GM21528 (cell line): ENCODE measurements at regions not wholly inside any gene's neighbourhood (a gene's known extent, or its start where the extent isn't known, plus 50 kb on each side); places are given as distances from the start of the nearest gene placed in this dataset.
"Not testable (repeated sequence)": the region's sequence is repeated elsewhere in the genome, so short reads cannot be mapped to it uniquely, and the experiment has no call there.

Source experiments
- ATAC-seq: cut with Tn5 transposase; IDR thresholded peaks from one replicate; pipeline ENCODE4 v1.9.1; 2021; ENCODE audit warnings: mild to moderate bottlenecking, moderate library complexity; ENCODE audit not compliant: unreplicated experiment, low FRiP score

GRCh38 chr18:70758780-70759179, 469.9 kb downstream of the SOCS6 start:
- ATAC-seq, result no peak

DNA sequence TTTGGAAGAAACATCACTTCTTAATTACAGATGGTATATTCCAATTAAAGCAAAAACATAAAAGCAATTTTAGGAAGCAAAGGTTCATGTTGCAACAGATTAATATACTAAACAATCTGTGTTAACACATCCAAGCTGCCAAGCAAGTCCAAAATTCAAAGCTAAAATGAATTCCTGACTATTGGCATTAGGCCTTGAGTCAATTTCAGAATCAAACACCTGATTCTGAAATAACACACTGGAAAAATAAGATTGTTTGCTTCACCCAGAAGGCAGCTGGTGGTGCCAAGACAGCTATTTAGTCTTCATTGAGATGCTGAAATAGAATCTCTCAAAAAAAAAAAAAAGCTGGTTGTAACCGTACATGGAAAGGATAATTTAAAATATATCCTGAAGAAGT, 465.6 kb downstream of the SOCS6 start:
- no peak for ATAC-seq

DNA sequence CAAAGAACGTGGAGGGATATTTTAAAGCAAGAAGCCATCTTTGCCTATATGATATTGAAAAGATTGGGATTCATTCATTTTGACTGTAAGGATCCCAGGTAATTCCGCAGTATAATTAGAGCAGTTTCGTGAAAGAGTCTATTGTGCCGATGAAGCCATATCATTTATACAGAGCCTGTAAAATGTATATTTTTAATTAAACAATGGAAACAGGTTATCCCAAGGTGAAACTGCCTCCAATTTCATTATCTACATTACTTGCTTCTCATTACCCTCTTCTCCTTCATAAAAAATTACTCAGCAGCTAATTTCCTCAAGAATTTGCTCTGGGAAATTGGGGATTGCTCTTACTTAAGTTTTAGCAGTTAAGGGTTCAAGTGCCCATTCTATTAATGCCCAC, 444.1 kb downstream of the SOCS6 start:
- ATAC-seq, result no peak

GRCh38 chr18:70732188-70732587, 443.3 kb downstream of the SOCS6 start:
- ATAC-seq, result no peak

GRCh38 chr18:70720607-70721006, 431.8 kb downstream of the SOCS6 start:
- ATAC-seq, result no peak

- ATAC-seq, result no peak
Measured at GRCh38 chr18:70709720-70710119, 420.9 kb downstream of the SOCS6 start.

GRCh38 chr18:70709144-70709543, 420.3 kb downstream of the SOCS6 start:
- no peak for ATAC-seq

- ATAC-seq, result no peak
Measured at GRCh38 chr18:70705831-70706416, 417.1 kb downstream of the SOCS6 start.

DNA sequence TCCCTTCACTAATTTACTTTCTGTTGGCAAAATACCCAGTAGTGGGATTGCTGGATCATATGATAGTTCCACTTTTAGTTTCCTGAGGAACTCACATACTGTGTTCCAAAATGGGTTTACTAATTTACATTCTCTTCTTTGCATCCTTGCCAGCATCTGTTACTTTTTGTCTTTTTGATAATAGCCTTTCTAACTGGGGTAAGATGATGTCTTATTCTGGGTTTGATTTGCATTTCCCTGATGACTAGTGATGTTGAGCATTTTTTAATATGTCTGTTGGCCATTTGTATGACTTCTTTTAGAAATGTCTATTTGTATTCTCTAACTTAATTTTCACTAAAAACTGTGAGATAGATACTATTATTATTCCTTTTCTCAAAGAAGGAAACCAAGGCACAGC, 411.7 kb downstream of the SOCS6 start:
- no peak for ATAC-seq

- no peak for ATAC-seq
Measured at GRCh38 chr18:70698574-70698973, 409.7 kb downstream of the SOCS6 start.

GRCh38 chr18:70693246-70693645, 404.4 kb downstream of the SOCS6 start:
- ATAC-seq, result no peak

DNA sequence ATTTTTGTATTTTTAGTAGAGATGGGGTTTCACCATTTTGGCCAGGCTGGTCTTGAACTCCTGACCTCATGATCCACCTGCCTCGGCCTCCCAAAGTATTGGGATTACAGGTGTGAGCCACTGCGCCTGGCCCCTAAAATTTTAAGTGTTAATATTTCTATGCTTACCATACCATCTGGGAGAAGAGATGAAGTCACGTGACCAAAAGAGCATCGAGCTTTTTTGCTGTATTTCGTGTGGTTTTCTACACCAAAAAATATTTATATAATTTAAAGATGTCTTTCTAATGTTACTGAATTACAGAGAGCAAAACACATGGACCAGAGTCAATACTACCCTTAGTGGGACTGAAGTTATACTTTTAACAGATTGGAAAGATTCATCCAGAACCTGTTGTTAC, 400.9 kb downstream of the SOCS6 start:
- not testable (repeated sequence) for ATAC-seq

DNA sequence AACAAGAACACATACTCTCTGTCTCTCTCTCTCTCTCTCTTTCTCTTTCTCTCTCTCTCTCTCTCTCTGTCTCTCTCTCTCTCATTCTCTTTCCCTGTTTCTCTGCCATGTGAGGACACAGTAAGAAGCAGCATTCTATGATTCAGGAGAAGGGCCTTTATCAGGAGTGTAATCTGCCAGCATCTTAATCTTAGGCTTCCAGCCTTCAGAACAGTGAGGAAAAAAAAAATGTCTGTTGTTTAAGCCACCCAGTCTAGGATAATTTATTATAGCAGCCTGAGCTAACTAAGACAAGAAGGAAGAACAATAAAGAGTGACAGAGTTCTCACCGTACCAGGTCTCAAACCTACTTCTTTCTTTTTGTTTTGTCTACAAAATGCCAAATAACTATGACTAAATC, 399.4 kb downstream of the SOCS6 start:
- ATAC-seq, result no peak

DNA sequence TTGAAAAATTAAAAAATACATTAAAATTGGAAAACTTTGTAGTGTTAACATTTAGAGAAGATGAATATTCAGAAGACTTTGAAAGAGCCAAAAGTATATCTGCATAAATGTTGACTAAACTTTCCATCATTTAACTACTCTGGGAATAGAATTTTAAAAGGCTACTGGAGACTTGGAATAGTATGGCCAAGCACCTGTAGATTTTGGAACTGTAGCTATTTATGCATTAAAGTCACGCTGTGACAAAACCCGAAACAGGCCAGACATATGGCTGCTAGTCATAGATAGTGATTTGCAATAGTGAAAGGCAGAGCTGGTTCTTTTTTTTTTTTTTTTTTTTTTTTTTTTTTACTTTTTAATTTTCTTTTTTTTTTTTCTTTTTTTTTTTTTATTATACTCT, 396.0 kb downstream of the SOCS6 start:
- no peak for ATAC-seq

- no peak for ATAC-seq
Measured at GRCh38 chr18:70683263-70683662, 394.4 kb downstream of the SOCS6 start.

- ATAC-seq, result no peak
Measured at GRCh38 chr18:70674896-70675295, 386.1 kb downstream of the SOCS6 start.

DNA sequence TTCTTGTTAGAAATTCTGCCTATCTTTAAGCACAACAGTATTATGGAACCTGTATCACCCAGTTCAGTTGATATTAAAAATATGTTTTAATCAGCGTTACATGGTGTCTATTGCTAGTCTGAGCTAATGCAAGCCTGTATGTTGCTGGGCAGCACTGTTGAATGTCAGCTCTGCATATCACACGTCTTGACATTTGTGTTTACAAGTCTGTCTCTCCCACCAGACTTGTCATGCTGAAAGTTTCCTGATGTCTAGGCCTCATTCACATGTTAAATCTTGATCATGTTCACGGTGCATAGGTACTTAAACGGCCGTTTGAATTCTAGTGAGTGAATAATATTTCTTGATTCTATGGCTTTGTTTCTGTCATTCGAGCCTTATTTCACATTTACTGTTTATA, 385.0 kb downstream of the SOCS6 start:
- ATAC-seq, result no peak

- ATAC-seq, result no peak
Measured at GRCh38 chr18:70672581-70672980, 383.7 kb downstream of the SOCS6 start.

DNA sequence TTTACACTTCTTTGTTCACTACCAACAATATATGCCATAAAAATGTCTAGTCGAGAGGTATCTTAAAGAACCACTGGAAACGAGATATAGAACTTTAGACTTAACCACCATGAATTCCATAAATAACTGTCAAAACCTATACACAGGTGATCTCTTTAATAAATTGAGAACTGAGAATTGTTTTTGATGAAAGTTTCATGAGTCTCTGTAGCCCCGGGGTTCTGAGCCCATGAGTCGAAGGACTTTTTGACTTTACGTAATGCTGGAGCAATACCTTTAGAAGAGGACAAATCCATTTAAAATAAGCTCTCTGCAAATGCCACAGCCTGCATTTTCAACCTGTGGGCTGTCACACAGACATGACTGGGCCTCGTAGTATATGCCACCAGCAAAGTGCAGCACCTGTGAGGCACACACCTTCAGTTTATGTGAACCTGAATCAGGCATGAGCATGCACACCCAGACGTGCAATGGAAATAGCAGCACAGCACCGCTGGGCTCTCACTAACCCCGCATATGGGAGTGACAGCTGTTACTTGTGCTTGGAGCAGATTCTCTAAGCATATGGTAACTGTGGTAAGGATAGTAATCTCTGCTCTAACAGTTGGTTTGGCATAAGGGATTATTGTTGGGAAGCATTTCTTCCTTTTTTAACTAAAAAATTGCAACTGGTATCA, 383.2 kb downstream of the SOCS6 start:
- no peak for ATAC-seq

GRCh38 chr18:70666936-70667335, 378.1 kb downstream of the SOCS6 start:
- no peak for ATAC-seq

- no peak for ATAC-seq
Measured at GRCh38 chr18:70663141-70663540, 374.3 kb downstream of the SOCS6 start.

DNA sequence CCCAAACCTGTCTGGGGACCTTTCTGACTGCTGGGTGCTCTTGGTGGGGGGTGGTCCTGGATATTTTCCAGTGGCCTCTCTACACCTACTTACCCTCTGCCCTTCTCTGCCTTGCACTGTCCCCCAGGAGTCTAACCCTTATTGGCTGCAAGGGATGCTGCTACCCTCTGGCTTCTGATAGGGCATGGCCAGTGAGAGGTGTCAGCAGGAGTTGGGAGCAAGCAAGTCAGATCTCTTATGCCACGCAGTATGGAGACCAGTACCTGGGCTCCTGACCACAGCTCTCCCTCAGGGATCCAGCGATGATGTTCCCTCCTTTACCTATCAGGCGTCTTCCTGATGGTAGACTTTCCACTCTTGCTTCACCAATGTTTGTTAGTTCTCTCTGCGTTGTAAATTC, 373.7 kb downstream of the SOCS6 start:
- no peak for ATAC-seq
